K562 (cell line): ENCODE measurements at regions not wholly inside any gene's neighbourhood (a gene's known extent, or its start where the extent isn't known, plus 50 kb on each side); places are given as distances from the start of the nearest gene placed in this dataset.

Experiments
- ATAC-seq: fragments of 200-7000 bp; cut with Tn5 transposase; 3 replicates; pipeline ENCODE4 v1.9.1; 2020; ENCODE audit warnings: moderate library complexity
- BruUV-seq: library from RNA; stranded (reverse); fragments of 400-500 nt; replicated peaks from 2 replicates; lab custom pipeline; 2021; lab: Mats Ljungman, UMichigan
- CTCF ChIA-PET: fragments of 300-600 bp; formaldehyde crosslinking; extraction: SDS; loops from one replicate; lab custom pipeline; 2021; ENCODE audit warnings: low intra/inter-chr PET ratio; lab: Yijun Ruan, JAX
- POLR2A ChIA-PET: fragments of 300-600, 350-650 bp; sonication (Branson Sonifier 250); formaldehyde crosslinking; extraction: SDS; loops from one replicate; lab custom pipeline; 2021; ENCODE audit warnings: antibody characterized with exemption, inconsistent platforms; lab: Yijun Ruan, JAX
- DNase-seq, 4 experiments: peaks; one replicate each; pipeline versions ENCODE4 v3.0.0 to v3.0.0-alpha.2; 2011 to 2018; ENCODE audit warnings: low spot score in 3 of 4, mixed read lengths in 3 of 4; ENCODE audit errors: extremely low read depth in 1 of 4
- FAIRE-seq: peaks from 2 replicates; lab custom pipeline; 2011; peaks lifted over from hg19 to GRCh38; lab: Jason Lieb, UNC
- H2AFZ ChIP-seq: 2 replicates; pipeline ENCODE4 v1.6.0; 2011; ENCODE audit warnings: low read depth, low read length, control low read depth, inconsistent platforms
- H3K27ac ChIP-seq: fragments of 200-600 bp; 3 replicates; pipeline ENCODE4 v1.8.0; 2011; ENCODE audit warnings: low read depth, mild to moderate bottlenecking, control low read depth, inconsistent platforms, low read length, moderate library complexity, mixed read lengths; ENCODE audit errors: extremely low read depth
- H3K27me3 ChIP-seq, 2 experiments: fragments of 300-600 bp in 1 of 2; 2 replicates in 1 of 2; 3 replicates in 1 of 2; pipeline versions ENCODE4 v1.6.0 to v1.8.0; 2011; ENCODE audit warnings: inconsistent platforms in 2 of 2, low read length in 2 of 2, mild to moderate bottlenecking in 1 of 2, mixed read lengths in 1 of 2, moderate library complexity in 1 of 2; ENCODE audit not compliant: control insufficient read depth in 2 of 2, insufficient read depth in 2 of 2
- H3K36me3 ChIP-seq: fragments of 300-600 bp; 3 replicates; pipeline ENCODE4 v1.8.0; 2011; ENCODE audit warnings: mild to moderate bottlenecking, low read length, inconsistent platforms; ENCODE audit not compliant: control insufficient read depth, insufficient read depth
- H3K4me1 ChIP-seq, 2 experiments: fragments of 200-600 bp in 1 of 2; replicated peaks in 1 of 2; 2 replicates in 1 of 2; 3 replicates in 1 of 2; pipeline versions ENCODE4 v1.5.1 to v1.8.0; 2011; ENCODE audit warnings: inconsistent platforms in 2 of 2, low read length in 2 of 2, mild to moderate bottlenecking in 1 of 2, mixed read lengths in 1 of 2, moderate library complexity in 1 of 2; ENCODE audit not compliant: control insufficient read depth in 2 of 2, insufficient read depth in 2 of 2
- H3K4me2 ChIP-seq: 2 replicates; pipeline ENCODE4 v1.6.1; 2011; ENCODE audit warnings: low read length, control low read depth, inconsistent platforms, mixed read lengths; ENCODE audit not compliant: insufficient read depth
- H3K4me3 ChIP-seq: fragments of 200-600 bp; sonication (generic), shearing (Covaris generic); 2 replicates; pipeline ENCODE4 v1.5.1; 2016; ENCODE audit warnings: control low read depth, inconsistent platforms
- H3K79me2 ChIP-seq: fragments of 200-600 bp; 3 replicates; pipeline ENCODE4 v1.8.0; 2011; ENCODE audit warnings: low read length, inconsistent platforms; ENCODE audit not compliant: control insufficient read depth, insufficient read depth
- H3K9ac ChIP-seq, 2 experiments: 2 replicates each; pipeline versions ENCODE4 v1.6.0 to v1.6.1; 2011; ENCODE audit warnings: low read depth in 2 of 2, low read length in 2 of 2, control low read depth in 1 of 2, inconsistent platforms in 1 of 2, mild to moderate bottlenecking in 1 of 2, mixed read lengths in 1 of 2; ENCODE audit not compliant: insufficient read depth in 1 of 2
- H3K9me1 ChIP-seq: one replicate; pipeline ENCODE4 v1.6.0; 2011; ENCODE audit warnings: inconsistent platforms, mild to moderate bottlenecking, low read length, moderate library complexity; ENCODE audit not compliant: control insufficient read depth, insufficient read depth
- H3K9me3 ChIP-seq: replicated peaks from 2 replicates; pipeline ENCODE4 v1.5.1; 2011; ENCODE audit warnings: low read depth, low read length, inconsistent platforms; ENCODE audit not compliant: control insufficient read depth, insufficient read depth
- H4K20me1 ChIP-seq: replicated peaks from 2 replicates; pipeline ENCODE4 v1.6.1; 2011; ENCODE audit warnings: low read length, inconsistent platforms, mixed read lengths; ENCODE audit not compliant: control insufficient read depth, insufficient read depth
- ASH1L ChIP-seq: fragments of 450-650 bp; IDR thresholded peaks from 2 replicates; pipeline ENCODE4 v1.6.1; 2018; ENCODE audit warnings: borderline replicate concordance, mild to moderate bottlenecking, low read depth; ENCODE audit not compliant: partially characterized antibody
- BRD4 ChIP-seq: fragments of 200-600 bp; sonication (generic); IDR thresholded peaks from 2 replicates; pipeline ENCODE4 v1.6.1; 2017; ENCODE audit warnings: inconsistent platforms
- CCAR2 ChIP-seq: fragments of 200-400 bp; formaldehyde crosslinking; IDR thresholded peaks from 2 replicates; pipeline ENCODE4 v1.6.1; 2017; ENCODE audit warnings: mild to moderate bottlenecking, low read depth, low read length
- CCNT2 ChIP-seq: IDR thresholded peaks from 2 replicates; pipeline ENCODE4 v1.6.1; 2011; ENCODE audit warnings: borderline replicate concordance, low read depth, mild to moderate bottlenecking, moderate library complexity, mixed read lengths, low read length; ENCODE audit not compliant: insufficient read length; ENCODE audit errors: extremely low read depth
- GABPB1 ChIP-seq: sonication (generic); formaldehyde crosslinking; IDR thresholded peaks from 2 replicates; pipeline ENCODE4 v1.8.0; 2022; ENCODE audit warnings: mild to moderate bottlenecking, missing genetic modification reagents
- NFE2L1 ChIP-seq: fragments of 450-650 bp; IDR thresholded peaks from 2 replicates; pipeline ENCODE4 v1.6.1; 2016; ENCODE audit warnings: missing genetic modification characterization, low read depth, mild to moderate bottlenecking, missing compliant biosample characterization, moderate library complexity, borderline replicate concordance
- POLR2A ChIP-seq: fragments of 450-650 bp; conservative IDR thresholded peaks from 2 replicates; pipeline ENCODE4 v1.6.1; 2016
- SMARCA5 ChIP-seq: fragments of 450-650 bp; IDR thresholded peaks from 2 replicates; pipeline ENCODE4 v1.6.1; 2016
- ZNF146 ChIP-seq: IDR thresholded peaks from one replicate; pipeline ENCODE4 v1.6.1; 2018; ENCODE audit warnings: missing compliant biosample characterization; ENCODE audit not compliant: unreplicated experiment
- ZNF175 ChIP-seq: fragments of 200-800 bp; sonication (Bioruptor generic); IDR thresholded peaks from 2 replicates; pipeline ENCODE4 v1.6.1; 2016; ENCODE audit warnings: low read depth, mild to moderate bottlenecking, missing genetic modification characterization, missing compliant biosample characterization
- ZNF3 ChIP-seq: fragments of 250-450 bp; sonication (Bioruptor Pico); IDR thresholded peaks from 2 replicates; pipeline ENCODE4 v1.5.0; 2021; ENCODE audit warnings: mild to moderate bottlenecking, moderate library complexity
- ZNF324 ChIP-seq: fragments of 250-450 bp; sonication (Bioruptor Pico); IDR thresholded peaks from 2 replicates; pipeline ENCODE4 v1.4.0; 2020; ENCODE audit warnings: mild to moderate bottlenecking
- ZNF668 ChIP-seq: fragments of 250-450 bp; sonication (Bioruptor Pico); IDR thresholded peaks from 2 replicates; pipeline ENCODE4 v1.8.0; 2022; ENCODE audit warnings: mild to moderate bottlenecking, inconsistent platforms
- WGBS: fragments of 100-300 bp; shearing (Covaris generic); methylation state at CpG from one replicate; pipeline ENCODE4 v1.1.6; 2016; ENCODE audit warnings: low coverage, mixed read lengths; ENCODE audit not compliant: insufficient coverage; ENCODE audit errors: missing lambda C conversion rate; 5-methylcytosine and 5-hydroxymethylcytosine counted together
- in situ Hi-C: fragments of 300-500 bp; cut with MboI; formaldehyde crosslinking; loops from 4 replicates; pipeline ENCODE4 v1.15.0; 2018; ENCODE audit warnings: inconsistent platforms, mixed read lengths
- intact Hi-C: fragments of 100-400 bp; cut with micrococcal nuclease; formaldehyde crosslinking; loops from 2 replicates; pipeline ENCODE4 v1.14.2; 2022
- TF ChIP-seq, protein P1 (sequence below): fragments of 450-650 bp; IDR thresholded peaks from 2 replicates; pipeline ENCODE4 v1.6.1; 2016; ENCODE audit warnings: missing biosample characterization, missing genetic modification characterization
- TF ChIP-seq, protein P2 (sequence below): sonication (generic); formaldehyde crosslinking; IDR thresholded peaks from 2 replicates; pipeline ENCODE4 v1.8.1; 2023; ENCODE audit warnings: missing genetic modification reagents, mild to moderate bottlenecking, borderline replicate concordance

DNA sequence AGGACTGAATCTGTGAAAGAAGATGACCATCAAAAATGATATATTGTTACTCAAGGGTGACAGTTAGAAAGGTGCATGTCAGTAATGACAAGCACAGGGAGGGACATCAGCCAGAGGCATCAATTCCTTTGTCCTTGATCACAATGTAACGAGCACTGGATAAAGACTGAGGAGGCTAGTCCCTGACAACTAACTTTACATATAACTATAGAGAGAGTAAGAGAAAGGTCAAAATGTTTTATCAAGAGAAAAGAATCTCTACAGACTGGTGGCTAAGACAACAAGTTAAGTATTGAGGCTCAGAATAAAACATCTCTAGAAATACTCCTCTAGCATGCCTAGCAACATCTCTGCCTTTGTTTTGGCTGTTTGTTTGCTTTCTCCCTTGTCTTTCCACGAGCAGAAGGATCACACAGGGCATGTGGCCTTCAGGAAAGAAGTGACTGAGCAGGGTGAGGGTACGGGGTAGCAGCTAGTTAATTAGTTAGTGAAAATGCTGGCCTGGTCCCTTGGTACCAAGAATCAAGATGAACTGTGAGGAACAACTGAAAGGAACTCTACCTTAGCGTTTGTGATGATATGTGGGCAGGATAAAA lies 724.1 kb upstream of the MEF2C start:
- Histone ChIP-seq H3K9me1 (no peaks in the 10 kb centered on the region), H3K9me3 (no peaks in the 10 kb centered on the region), H3K4me1 (no peaks in the 10 kb centered on the region), H3K27ac (no peak overlapping the region), H3K9ac (no peak overlapping the region), H2AFZ (no peak overlapping the region), H3K4me2 (no peak overlapping the region), H3K27me3 (no peaks in the 10 kb centered on the region), H3K36me3 (no peaks in the 10 kb centered on the region), H4K20me1 (no peaks in the 10 kb centered on the region), H3K4me3 (no peak overlapping the region)
- ChIA-PET POLR2A (no interaction called here), CTCF (no interaction called here)
- BruUV-seq, result no TSS peak
- FAIRE-seq (no peak), ATAC-seq (no peak), DNase-seq (no peak)
- in situ Hi-C loops, result no loop called here
- intact Hi-C loops, result no loop called here
- 6% methylated on average over 4 of the region's 4 CpGs for WGBS
- TF ChIP-seq ZNF324 (no peak), ASH1L (no peak), CCAR2 (no peak), SMARCA5 (no peak), BRD4 (no peak), ZNF668 (CRISPR knock-in tag) (no peak), POLR2A (no peak), ZNF146 (CRISPR knock-in tag) (no peak), NFE2L1 (no peak), CCNT2 (no peak), ZNF175 (CRISPR knock-in tag) (no peak), ZNF3 (CRISPR knock-in tag) (no peak), GABPB1 (no peak)
- TF ChIP-seq, protein P1, sequence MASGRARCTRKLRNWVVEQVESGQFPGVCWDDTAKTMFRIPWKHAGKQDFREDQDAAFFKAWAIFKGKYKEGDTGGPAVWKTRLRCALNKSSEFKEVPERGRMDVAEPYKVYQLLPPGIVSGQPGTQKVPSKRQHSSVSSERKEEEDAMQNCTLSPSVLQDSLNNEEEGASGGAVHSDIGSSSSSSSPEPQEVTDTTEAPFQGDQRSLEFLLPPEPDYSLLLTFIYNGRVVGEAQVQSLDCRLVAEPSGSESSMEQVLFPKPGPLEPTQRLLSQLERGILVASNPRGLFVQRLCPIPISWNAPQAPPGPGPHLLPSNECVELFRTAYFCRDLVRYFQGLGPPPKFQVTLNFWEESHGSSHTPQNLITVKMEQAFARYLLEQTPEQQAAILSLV (tag), result no peak
- TF ChIP-seq, protein P2, sequence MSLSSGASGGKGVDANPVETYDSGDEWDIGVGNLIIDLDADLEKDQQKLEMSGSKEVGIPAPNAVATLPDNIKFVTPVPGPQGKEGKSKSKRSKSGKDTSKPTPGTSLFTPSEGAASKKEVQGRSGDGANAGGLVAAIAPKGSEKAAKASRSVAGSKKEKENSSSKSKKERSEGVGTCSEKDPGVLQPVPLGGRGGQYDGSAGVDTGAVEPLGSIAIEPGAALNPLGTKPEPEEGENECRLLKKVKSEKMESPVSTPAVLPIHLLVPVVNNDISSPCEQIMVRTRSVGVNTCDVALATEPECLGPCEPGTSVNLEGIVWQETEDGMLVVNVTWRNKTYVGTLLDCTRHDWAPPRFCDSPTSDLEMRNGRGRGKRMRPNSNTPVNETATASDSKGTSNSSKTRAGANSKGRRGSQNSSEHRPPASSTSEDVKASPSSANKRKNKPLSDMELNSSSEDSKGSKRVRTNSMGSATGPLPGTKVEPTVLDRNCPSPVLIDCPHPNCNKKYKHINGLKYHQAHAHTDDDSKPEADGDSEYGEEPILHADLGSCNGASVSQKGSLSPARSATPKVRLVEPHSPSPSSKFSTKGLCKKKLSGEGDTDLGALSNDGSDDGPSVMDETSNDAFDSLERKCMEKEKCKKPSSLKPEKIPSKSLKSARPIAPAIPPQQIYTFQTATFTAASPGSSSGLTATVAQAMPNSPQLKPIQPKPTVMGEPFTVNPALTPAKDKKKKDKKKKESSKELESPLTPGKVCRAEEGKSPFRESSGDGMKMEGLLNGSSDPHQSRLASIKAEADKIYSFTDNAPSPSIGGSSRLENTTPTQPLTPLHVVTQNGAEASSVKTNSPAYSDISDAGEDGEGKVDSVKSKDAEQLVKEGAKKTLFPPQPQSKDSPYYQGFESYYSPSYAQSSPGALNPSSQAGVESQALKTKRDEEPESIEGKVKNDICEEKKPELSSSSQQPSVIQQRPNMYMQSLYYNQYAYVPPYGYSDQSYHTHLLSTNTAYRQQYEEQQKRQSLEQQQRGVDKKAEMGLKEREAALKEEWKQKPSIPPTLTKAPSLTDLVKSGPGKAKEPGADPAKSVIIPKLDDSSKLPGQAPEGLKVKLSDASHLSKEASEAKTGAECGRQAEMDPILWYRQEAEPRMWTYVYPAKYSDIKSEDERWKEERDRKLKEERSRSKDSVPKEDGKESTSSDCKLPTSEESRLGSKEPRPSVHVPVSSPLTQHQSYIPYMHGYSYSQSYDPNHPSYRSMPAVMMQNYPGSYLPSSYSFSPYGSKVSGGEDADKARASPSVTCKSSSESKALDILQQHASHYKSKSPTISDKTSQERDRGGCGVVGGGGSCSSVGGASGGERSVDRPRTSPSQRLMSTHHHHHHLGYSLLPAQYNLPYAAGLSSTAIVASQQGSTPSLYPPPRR (CRISPR knock-in tag), result no peak
- TF ChIP-seq, all 486 proteins: peak for 0
- H3K79me2 ChIP-seq, result no peaks in the 10 kb centered on the region
